Panc1 (cell line): ENCODE measurements at regions not wholly inside any gene's neighbourhood (a gene's known extent, or its start where the extent isn't known, plus 50 kb on each side); places are given as distances from the start of the nearest gene placed in this dataset.

ENCODE experiments used
- ATAC-seq: fragments of 200-7000 bp; cut with Tn5 transposase; 2 replicates; pipeline ENCODE4 v1.9.1; 2020; ENCODE audit warnings: mild to moderate bottlenecking, moderate library complexity
- BruUV-seq: library from RNA; stranded (reverse); fragments of 400-500 nt; replicated peaks from 2 replicates; lab custom pipeline; 2021; lab: Mats Ljungman, UMichigan
- CTCF ChIA-PET: fragments of 300-600 bp; sonication (Branson Sonifier 250); formaldehyde crosslinking; loops from one replicate; lab custom pipeline; 2022; ENCODE audit warnings: antibody characterized with exemption; lab: Charles Lee
- POLR2A ChIA-PET: fragments of 300-600 bp; sonication (Branson Sonifier 250); formaldehyde crosslinking; loops from one replicate; lab custom pipeline; 2022; ENCODE audit warnings: antibody characterized with exemption; lab: Charles Lee
- DNase-seq: peaks from one replicate; pipeline ENCODE4 v3.0.0-alpha.2; 2010; ENCODE audit warnings: low read depth, low spot score
- H3K27ac ChIP-seq: 2 replicates; pipeline ENCODE4 v1.5.1; 2011; ENCODE audit warnings: mild to moderate bottlenecking, low read length, inconsistent platforms
- H3K27me3 ChIP-seq: fragments of 200-500 bp; sonication (Bioruptor generic); 2 replicates; pipeline ENCODE4 v1.6.0; 2014; ENCODE audit warnings: low read length, inconsistent platforms; ENCODE audit not compliant: control insufficient read depth, insufficient read depth
- H3K36me3 ChIP-seq: fragments of 200-500 bp; sonication (Bioruptor generic); 2 replicates; pipeline ENCODE4 v1.5.1; 2014; ENCODE audit warnings: inconsistent platforms, mild to moderate bottlenecking, low read length, moderate library complexity; ENCODE audit not compliant: control insufficient read depth, insufficient read depth
- H3K4me1 ChIP-seq: 2 replicates; pipeline ENCODE4 v1.5.1; 2011; ENCODE audit warnings: inconsistent platforms, mild to moderate bottlenecking, low read length, moderate library complexity; ENCODE audit not compliant: control insufficient read depth, insufficient read depth
- H3K4me3 ChIP-seq, 2 experiments: 2 replicates each; pipeline ENCODE4 v1.5.1; 2011 to 2012; ENCODE audit warnings: low read depth in 2 of 2, low read length in 2 of 2, mild to moderate bottlenecking in 2 of 2, inconsistent platforms in 1 of 2, moderate library complexity in 1 of 2
- H3K9me3 ChIP-seq: fragments of 200-500 bp; sonication (Bioruptor generic); 2 replicates; pipeline ENCODE4 v1.5.1; 2014; ENCODE audit warnings: low read depth, mild to moderate bottlenecking, inconsistent platforms, low read length, moderate library complexity; ENCODE audit not compliant: control insufficient read depth, insufficient read depth
- POLR2AphosphoS5 ChIP-seq: IDR thresholded peaks from 2 replicates; pipeline ENCODE4 v1.6.1; 2012; ENCODE audit warnings: mild to moderate bottlenecking, low read depth, low read length, moderate library complexity
- REST ChIP-seq, 2 experiments: IDR thresholded peaks; 2 replicates each; pipeline ENCODE4 v1.6.1; 2011 to 2012; ENCODE audit warnings: low read depth in 2 of 2, control low read depth in 1 of 2, low read length in 1 of 2, mild to moderate bottlenecking in 1 of 2, moderate library complexity in 1 of 2; ENCODE audit not compliant: insufficient read depth in 1 of 2
- SIN3A ChIP-seq: IDR thresholded peaks from 2 replicates; pipeline ENCODE4 v1.6.1; 2012; ENCODE audit warnings: low read depth, mild to moderate bottlenecking, low read length, moderate library complexity, borderline replicate concordance; ENCODE audit not compliant: insufficient read depth
- TCF7L2 ChIP-seq: IDR thresholded peaks from 2 replicates; pipeline ENCODE4 v1.6.1; 2011; ENCODE audit warnings: mild to moderate bottlenecking, low read depth, low read length, inconsistent platforms
- in situ Hi-C: cut with HindIII; loops from 2 replicates; pipeline ENCODE4 v1.10.0; 2016; ENCODE audit warnings: low sequenced_read_pairs, low pct_unique_long_range_greater_than_20kb
- intact Hi-C: fragments of 100-400 bp; cut with micrococcal nuclease; formaldehyde crosslinking; loops from one replicate; pipeline ENCODE4 v1.10.0; 2022; ENCODE audit not compliant: unreplicated experiment
- TF ChIP-seq, protein P1 (sequence below): fragments of 450-650 bp; IDR thresholded peaks from 2 replicates; pipeline ENCODE4 v1.5.1; 2017; ENCODE audit warnings: mild to moderate bottlenecking

GRCh38 chr19:32233091-32233490, 112.3 kb upstream of the ZNF507 start:
- BruUV-seq = no TSS peak
- DNase-seq = no peak
- TF ChIP-seq SIN3A (no peak), REST (IDR thresholded peaks at IDR 0.05; ENCODE audit: insufficient read depth in 1 of 2, low read depth in 2 of 2, low read length in 1 of 2) (no peak), TCF7L2 (no peak), POLR2AphosphoS5 (no peak)
- TF ChIP-seq, protein P1, sequence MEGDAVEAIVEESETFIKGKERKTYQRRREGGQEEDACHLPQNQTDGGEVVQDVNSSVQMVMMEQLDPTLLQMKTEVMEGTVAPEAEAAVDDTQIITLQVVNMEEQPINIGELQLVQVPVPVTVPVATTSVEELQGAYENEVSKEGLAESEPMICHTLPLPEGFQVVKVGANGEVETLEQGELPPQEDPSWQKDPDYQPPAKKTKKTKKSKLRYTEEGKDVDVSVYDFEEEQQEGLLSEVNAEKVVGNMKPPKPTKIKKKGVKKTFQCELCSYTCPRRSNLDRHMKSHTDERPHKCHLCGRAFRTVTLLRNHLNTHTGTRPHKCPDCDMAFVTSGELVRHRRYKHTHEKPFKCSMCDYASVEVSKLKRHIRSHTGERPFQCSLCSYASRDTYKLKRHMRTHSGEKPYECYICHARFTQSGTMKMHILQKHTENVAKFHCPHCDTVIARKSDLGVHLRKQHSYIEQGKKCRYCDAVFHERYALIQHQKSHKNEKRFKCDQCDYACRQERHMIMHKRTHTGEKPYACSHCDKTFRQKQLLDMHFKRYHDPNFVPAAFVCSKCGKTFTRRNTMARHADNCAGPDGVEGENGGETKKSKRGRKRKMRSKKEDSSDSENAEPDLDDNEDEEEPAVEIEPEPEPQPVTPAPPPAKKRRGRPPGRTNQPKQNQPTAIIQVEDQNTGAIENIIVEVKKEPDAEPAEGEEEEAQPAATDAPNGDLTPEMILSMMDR = no peak
- Histone ChIP-seq H3K4me3 (no peak overlapping the region), H3K27ac (no peak overlapping the region), H3K9me3 (no peaks in the 10 kb centered on the region), H3K27me3 (no peaks in the 10 kb centered on the region), H3K36me3 (no peaks in the 10 kb centered on the region), H3K4me1 (no peaks in the 10 kb centered on the region)
- POLR2A ChIA-PET = no interaction called here
- CTCF ChIA-PET = no interaction called here
- ATAC-seq = no peak
- intact Hi-C loops (no loop called here), in situ Hi-C loops (no loop called here)

DNA sequence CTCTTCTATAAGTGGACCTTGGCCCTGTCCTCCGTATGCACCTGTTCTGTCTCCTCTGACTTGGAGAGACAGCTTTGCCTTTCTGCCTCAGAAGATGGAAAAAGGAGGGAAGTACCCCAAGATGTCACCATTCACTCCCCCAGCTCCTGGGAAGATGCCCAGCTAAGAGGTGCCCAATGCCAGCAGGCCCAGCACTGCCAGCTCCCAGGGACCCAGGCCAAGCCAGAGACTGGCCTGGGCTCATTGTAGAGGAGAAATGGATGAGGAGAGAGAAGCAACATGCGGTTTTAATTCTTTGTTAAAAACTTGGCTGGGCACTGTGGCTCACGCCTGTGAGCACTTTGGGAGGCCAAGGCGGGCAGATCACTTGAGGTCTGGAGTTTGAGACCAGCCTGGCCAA, 111.5 kb upstream of the ZNF507 start:
- Histone ChIP-seq H3K4me3 (no peak overlapping the region), H3K4me1 (no peaks in the 10 kb centered on the region), H3K27ac (no peak overlapping the region), H3K36me3 (no peaks in the 10 kb centered on the region), H3K27me3 (no peaks in the 10 kb centered on the region), H3K9me3 (no peaks in the 10 kb centered on the region)
- DNase-seq (no peak), ATAC-seq (no peak)
- BruUV-seq = no TSS peak
- TF ChIP-seq POLR2AphosphoS5 (no peak), SIN3A (no peak)
- CTCF ChIA-PET = no interaction called here
- in situ Hi-C loops = no loop called here
- POLR2A ChIA-PET = no interaction called here
- intact Hi-C loops = no loop called here

GRCh38 chr19:32234663-32235217, 110.7 kb upstream of the ZNF507 start:
- BruUV-seq = no TSS peak
- ChIA-PET POLR2A (no interaction called here), CTCF (no interaction called here)
- Histone ChIP-seq H3K9me3 (no peaks in the 10 kb centered on the region), H3K36me3 (no peaks in the 10 kb centered on the region), H3K4me3 (no peak overlapping the region), H3K4me1 (no peaks in the 10 kb centered on the region), H3K27me3 (no peaks in the 10 kb centered on the region), H3K27ac (no peak overlapping the region)
- intact Hi-C loops = no loop called here
- DNase-seq (no peak), ATAC-seq (no peak)
- in situ Hi-C loops = no loop called here
- TF ChIP-seq TCF7L2 (no peak), POLR2AphosphoS5 (no peak), REST (IDR thresholded peaks at IDR 0.05; ENCODE audit: insufficient read depth in 1 of 2, low read depth in 2 of 2, low read length in 1 of 2) (no peak), SIN3A (no peak)
- TF ChIP-seq, protein P1 = no peak
